ENCODE measurements at regions not wholly inside any gene's neighbourhood (a gene's known extent, or its start where the extent isn't known, plus 50 kb on each side); places are given as distances from the start of the nearest gene placed in this dataset.

- intact Hi-C loops (cut with DNase I) = no loop called here
- H3K27me3 ChIP-seq = no peaks in the 10 kb centered on the region
- no peak for TF ChIP-seq CTCF (IDR thresholded peaks at IDR 0.05)
- H3K4me1 ChIP-seq = no peaks in the 10 kb centered on the region
- H3K36me3 ChIP-seq = no peaks in the 10 kb centered on the region
- H3K9me3 ChIP-seq = no peaks in the 10 kb centered on the region
- no peak overlapping the region for H3K9ac ChIP-seq (ENCODE audit: low read depth in 2 of 2, low read length in 2 of 2)
- no peak overlapping the region for H3K27ac ChIP-seq
- H3K4me3 ChIP-seq = no peak overlapping the region
- DNase-seq = no peak
These were observed 54.6 kb upstream of the ACSF3 start for GRCh38 chr16:89038811-89039735.

GRCh38 chr16:89039756-89040155 is 53.9 kb upstream of the ACSF3 start:
- intact Hi-C loops (cut with DNase I) = no loop called here
- no peak for DNase-seq
- Histone ChIP-seq H3K27me3 (no peaks in the 10 kb centered on the region), H3K36me3 (no peaks in the 10 kb centered on the region), H3K4me3 (no peak overlapping the region), H3K27ac (no peak overlapping the region), H3K9ac (ENCODE audit: low read depth in 2 of 2, low read length in 2 of 2) (no peak overlapping the region), H3K4me1 (no peaks in the 10 kb centered on the region), H3K9me3 (no peaks in the 10 kb centered on the region)
- no peak for TF ChIP-seq CTCF (IDR thresholded peaks at IDR 0.05)

- H3K4me3 ChIP-seq = no peak overlapping the region
- no peaks in the 10 kb centered on the region for H3K27me3 ChIP-seq
- no peak overlapping the region for H3K27ac ChIP-seq
- H3K36me3 ChIP-seq = no peaks in the 10 kb centered on the region
- H3K9me3 ChIP-seq = no peaks in the 10 kb centered on the region
- TF ChIP-seq CTCF (IDR thresholded peaks at IDR 0.05) = no peak
- H3K9ac ChIP-seq (ENCODE audit: low read depth in 2 of 2, low read length in 2 of 2) = no peak overlapping the region
- intact Hi-C loops (cut with DNase I) = no loop called here
- no peak for DNase-seq
- H3K4me1 ChIP-seq = no peaks in the 10 kb centered on the region
These were observed 53.3 kb upstream of the ACSF3 start for GRCh38 chr16:89040391-89040790.

- no peaks in the 10 kb centered on the region for H3K4me1 ChIP-seq
- no peak overlapping the region for H3K4me3 ChIP-seq
- H3K9me3 ChIP-seq = no peaks in the 10 kb centered on the region
- no peak overlapping the region for H3K27ac ChIP-seq
- H3K27me3 ChIP-seq = no peaks in the 10 kb centered on the region
- DNase-seq = no peak
- intact Hi-C loops (cut with DNase I) = no loop called here
- H3K9ac ChIP-seq (ENCODE audit: low read depth in 2 of 2, low read length in 2 of 2) = no peak overlapping the region
- no peak for TF ChIP-seq CTCF (IDR thresholded peaks at IDR 0.05)
- no peaks in the 10 kb centered on the region for H3K36me3 ChIP-seq
These were observed 52.6 kb upstream of the ACSF3 start for GRCh38 chr16:89040861-89041570.

- Histone ChIP-seq H3K36me3 (no peaks in the 10 kb centered on the region), H3K9ac (ENCODE audit: low read depth in 2 of 2, low read length in 2 of 2) (no peak overlapping the region), H3K27ac (no peak overlapping the region), H3K4me1 (no peaks in the 10 kb centered on the region), H3K9me3 (no peaks in the 10 kb centered on the region), H3K4me3 (no peak overlapping the region), H3K27me3 (no peaks in the 10 kb centered on the region)
- TF ChIP-seq CTCF (IDR thresholded peaks at IDR 0.05) = no peak
- DNase-seq = no peak
- intact Hi-C loops (cut with DNase I) = no loop called here
These were observed 51.8 kb upstream of the ACSF3 start for GRCh38 chr16:89041571-89042481.
